PC-3 (cell line): ENCODE measurements at regions not wholly inside any gene's neighbourhood (a gene's known extent, or its start where the extent isn't known, plus 50 kb on each side); places are given as distances from the start of the nearest gene placed in this dataset.

Experiments
- ATAC-seq: fragments of 200-7000 bp; cut with Tn5 transposase; 2 replicates; pipeline ENCODE4 v1.9.1; 2020; ENCODE audit warnings: mild to moderate bottlenecking, moderate library complexity
- BruUV-seq: library from RNA; stranded (reverse); fragments of 400-500 nt; replicated peaks from 2 replicates; lab custom pipeline; 2021; lab: Mats Ljungman, UMichigan
- CTCF ChIA-PET: fragments of 300-600 bp; sonication (Branson Sonifier 250); formaldehyde crosslinking; loops from one replicate; lab custom pipeline; 2022; ENCODE audit warnings: antibody characterized with exemption; lab: Charles Lee
- POLR2A ChIA-PET: fragments of 300-600 bp; sonication (Branson Sonifier 250); formaldehyde crosslinking; loops from one replicate; lab custom pipeline; 2022; ENCODE audit warnings: antibody characterized with exemption; ENCODE audit not compliant: unreplicated experiment; lab: Charles Lee
- DNase-seq: peaks from one replicate; pipeline ENCODE4 v3.0.0-alpha.2; 2015
- H2AFZ ChIP-seq: fragments of 300-600 bp; sonication (generic); 2 replicates; pipeline ENCODE4 v1.6.0; 2016; ENCODE audit warnings: antibody characterized with exemption, low read length
- H3F3A ChIP-seq: fragments of 300-600 bp; sonication (generic); one replicate; pipeline ENCODE4 v1.6.0; 2017; ENCODE audit warnings: antibody characterized with exemption, low read length, control low read depth, mild to moderate bottlenecking; ENCODE audit not compliant: unreplicated experiment
- H3K27ac ChIP-seq: fragments of 300-600 bp; sonication (generic); 2 replicates; pipeline ENCODE4 v1.5.1; 2016; ENCODE audit warnings: mild to moderate bottlenecking, low read length
- H3K27me3 ChIP-seq: fragments of 300-600 bp; sonication (generic); 2 replicates; pipeline ENCODE4 v1.6.1; 2016; ENCODE audit warnings: low read length, mixed read lengths
- H3K36me3 ChIP-seq: fragments of 300-600 bp; sonication (generic); 2 replicates; pipeline ENCODE4 v1.6.1; 2016; ENCODE audit warnings: low read depth, mixed run types, low read length, mixed read lengths
- H3K4me1 ChIP-seq: fragments of 300-600 bp; sonication (generic); 2 replicates; pipeline ENCODE4 v1.5.1; 2016; ENCODE audit warnings: low read length; ENCODE audit not compliant: insufficient read depth
- H3K4me2 ChIP-seq: fragments of 300-600 bp; sonication (generic); 2 replicates; pipeline ENCODE4 v1.6.0; 2016; ENCODE audit warnings: low read length
- H3K4me3 ChIP-seq: fragments of 300-600 bp; sonication (generic); 2 replicates; pipeline ENCODE4 v1.5.1; 2016; ENCODE audit warnings: mild to moderate bottlenecking, low read length, mixed read lengths
- H3K79me2 ChIP-seq: fragments of 300-600 bp; sonication (generic); 2 replicates; pipeline ENCODE4 v1.6.1; 2017; ENCODE audit warnings: low read length, mixed read lengths
- H3K9ac ChIP-seq: fragments of 300-600 bp; sonication (generic); 2 replicates; pipeline ENCODE4 v1.6.0; 2016; ENCODE audit warnings: mild to moderate bottlenecking, low read length
- H3K9me2 ChIP-seq: fragments of 300-600 bp; sonication (generic); replicated peaks from 2 replicates; pipeline ENCODE4 v1.6.1; 2016; ENCODE audit warnings: mixed run types, low read length, mixed read lengths
- H3K9me3 ChIP-seq: fragments of 300-600 bp; sonication (generic); 2 replicates; pipeline ENCODE4 v1.6.1; 2016; ENCODE audit warnings: low read length, mixed read lengths
- H4K20me1 ChIP-seq: fragments of 300-600 bp; sonication (generic); 2 replicates; pipeline ENCODE4 v1.6.1; 2016; ENCODE audit warnings: low read length, mixed read lengths
- CTCF ChIP-seq: fragments of 300-600 bp; sonication (generic); conservative IDR thresholded peaks from 2 replicates; pipeline ENCODE4 v1.5.1; 2017; ENCODE audit warnings: antibody characterized with exemption, low read depth, mild to moderate bottlenecking, low read length
- EZH2 ChIP-seq: fragments of 300-600 bp; sonication (generic); IDR thresholded peaks from one replicate; pipeline ENCODE4 v1.6.1; 2017; ENCODE audit warnings: antibody characterized with exemption, mild to moderate bottlenecking, low read length; ENCODE audit not compliant: unreplicated experiment
- EZH2phosphoT487 ChIP-seq: fragments of 300-600 bp; sonication (generic); IDR thresholded peaks from 2 replicates; pipeline ENCODE4 v1.6.1; 2018; ENCODE audit warnings: mild to moderate bottlenecking, antibody characterized with exemption, low read length, borderline replicate concordance
- intact Hi-C: fragments of 100-400 bp; cut with micrococcal nuclease; formaldehyde crosslinking; loops from 2 replicates; pipeline ENCODE4 v1.9.0; 2023

- no peak overlapping the region for H3K27ac ChIP-seq
- H3K9ac ChIP-seq: no peak overlapping the region
- H3K9me3 ChIP-seq: no peaks in the 10 kb centered on the region
- H3K4me3 ChIP-seq: no peak overlapping the region
- no peaks in the 10 kb centered on the region for H3K9me2 ChIP-seq
- no peaks in the 10 kb centered on the region for H3K27me3 ChIP-seq
- ATAC-seq (no peak), DNase-seq (no peak)
- no peak overlapping the region for H3K4me2 ChIP-seq
- H3F3A ChIP-seq: peaks cover under 1% of the 10 kb centered on the region
- no peaks in the 10 kb centered on the region for H4K20me1 ChIP-seq
- POLR2A ChIA-PET: no interaction called here
- peaks cover 15% of the 10 kb centered on the region for H3K4me1 ChIP-seq
- intact Hi-C loops: loop anchor here (2.0 to 5.0 kb wide), 2 partner anchors 59 to 124 kb away; no protein-coding TSS in a partner anchor
- no peak overlapping the region for H2AFZ ChIP-seq
- TF ChIP-seq EZH2phosphoT487: no peak
- TF ChIP-seq CTCF: no peak
- no peak for TF ChIP-seq EZH2
- no TSS peak for BruUV-seq
- H3K79me2 ChIP-seq: no peaks in the 10 kb centered on the region
- no peaks in the 10 kb centered on the region for H3K36me3 ChIP-seq
- CTCF ChIA-PET: no interaction called here
These were observed 74.1 kb upstream of the SPATA12 start for GRCh38 chr3:56986347-56986746.

- BruUV-seq: no TSS peak
These were observed 74.6 kb upstream of the SPATA12 start for GRCh38 chr3:56985878-56986277.

More at GRCh38 chr3:56985878-56986277, 74.6 kb upstream of the SPATA12 start:
- no peak overlapping the region for H3K4me3 ChIP-seq
- H3K27ac ChIP-seq: no peak overlapping the region
- H4K20me1 ChIP-seq: no peaks in the 10 kb centered on the region
- no peaks in the 10 kb centered on the region for H3K79me2 ChIP-seq
- H3K36me3 ChIP-seq: no peaks in the 10 kb centered on the region
- TF ChIP-seq CTCF (no peak), EZH2phosphoT487 (no peak), EZH2 (no peak)
- CTCF ChIA-PET: no interaction called here
- no peak overlapping the region for H2AFZ ChIP-seq
- intact Hi-C loops: loop anchor here (2.0 to 5.0 kb wide), 2 partner anchors 59 to 123 kb away; no protein-coding TSS in a partner anchor
- H3K4me2 ChIP-seq: no peak overlapping the region
- H3K9ac ChIP-seq: no peak overlapping the region
- ATAC-seq (no peak), DNase-seq (no peak)
- H3K9me2 ChIP-seq: no peaks in the 10 kb centered on the region
- H3K27me3 ChIP-seq: no peaks in the 10 kb centered on the region
- peaks cover 3% of the 10 kb centered on the region for H3F3A ChIP-seq
- no peaks in the 10 kb centered on the region for H3K9me3 ChIP-seq
- POLR2A ChIA-PET: no interaction called here
- H3K4me1 ChIP-seq: peaks cover 17% of the 10 kb centered on the region
